ENCODE measurements at regions not wholly inside any gene's neighbourhood (a gene's known extent, or its start where the extent isn't known, plus 50 kb on each side); places are given as distances from the start of the nearest gene placed in this dataset.

DNA sequence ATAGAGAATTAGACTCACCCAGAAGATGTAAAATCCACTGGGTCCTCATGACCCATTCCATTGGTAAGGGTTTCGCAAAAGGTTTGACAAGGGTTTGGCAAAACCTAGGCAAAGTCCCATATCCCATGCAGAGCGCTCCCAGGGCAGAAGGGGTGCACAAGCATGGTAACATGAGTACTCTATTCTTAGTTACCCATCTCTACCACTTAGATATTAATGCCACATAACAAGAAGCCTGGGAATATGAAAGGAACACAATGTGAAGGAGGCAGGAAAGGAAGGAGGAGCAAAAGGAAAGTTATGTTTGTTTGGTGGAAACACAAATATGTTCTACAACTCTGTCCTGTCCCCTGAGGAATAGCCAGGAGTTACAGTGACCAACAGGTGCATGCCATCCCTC, 163.1 kb downstream of the FAXC start:
- Histone ChIP-seq H3K4me3 (ENCODE audit: low read depth in 1 of 2, low read length in 2 of 2) (no peak overlapping the region), H3K79me2 (ENCODE audit: insufficient read depth, low read length) (no peaks in the 10 kb centered on the region), H3K27me3 (ENCODE audit: insufficient read depth, low read length, poor library complexity) (no peaks in the 10 kb centered on the region), H3K9me3 (ENCODE audit: insufficient read depth, low read length, severe bottlenecking) (no peaks in the 10 kb centered on the region), H3K36me3 (ENCODE audit: insufficient read depth, low read length) (no peaks in the 10 kb centered on the region), H4K20me1 (ENCODE audit: insufficient read depth, low read length) (no peaks in the 10 kb centered on the region), H3K27ac (ENCODE audit: low read length) (no peak overlapping the region), H3K4me1 (ENCODE audit: insufficient read depth, low read length) (no peaks in the 10 kb centered on the region), H2AFZ (ENCODE audit: low read depth, low read length) (no peak overlapping the region), H3K4me2 (ENCODE audit: insufficient read depth, low read length) (no peak overlapping the region), H3K9ac (ENCODE audit: low read depth, low read length) (no peak overlapping the region)
- ATAC-seq (ENCODE audit: insufficient read depth, low read depth) (no peak), DNase-seq (no peak)
- no peak for TF ChIP-seq EZH2 (IDR thresholded peaks at IDR 0.05; ENCODE audit: borderline replicate concordance, low read depth, low read length, severe bottlenecking)
- TF ChIP-seq, protein P1, sequence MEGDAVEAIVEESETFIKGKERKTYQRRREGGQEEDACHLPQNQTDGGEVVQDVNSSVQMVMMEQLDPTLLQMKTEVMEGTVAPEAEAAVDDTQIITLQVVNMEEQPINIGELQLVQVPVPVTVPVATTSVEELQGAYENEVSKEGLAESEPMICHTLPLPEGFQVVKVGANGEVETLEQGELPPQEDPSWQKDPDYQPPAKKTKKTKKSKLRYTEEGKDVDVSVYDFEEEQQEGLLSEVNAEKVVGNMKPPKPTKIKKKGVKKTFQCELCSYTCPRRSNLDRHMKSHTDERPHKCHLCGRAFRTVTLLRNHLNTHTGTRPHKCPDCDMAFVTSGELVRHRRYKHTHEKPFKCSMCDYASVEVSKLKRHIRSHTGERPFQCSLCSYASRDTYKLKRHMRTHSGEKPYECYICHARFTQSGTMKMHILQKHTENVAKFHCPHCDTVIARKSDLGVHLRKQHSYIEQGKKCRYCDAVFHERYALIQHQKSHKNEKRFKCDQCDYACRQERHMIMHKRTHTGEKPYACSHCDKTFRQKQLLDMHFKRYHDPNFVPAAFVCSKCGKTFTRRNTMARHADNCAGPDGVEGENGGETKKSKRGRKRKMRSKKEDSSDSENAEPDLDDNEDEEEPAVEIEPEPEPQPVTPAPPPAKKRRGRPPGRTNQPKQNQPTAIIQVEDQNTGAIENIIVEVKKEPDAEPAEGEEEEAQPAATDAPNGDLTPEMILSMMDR (IDR thresholded peaks at IDR 0.05; ENCODE audit: borderline replicate concordance, extremely low read depth, low read length, poor library complexity, severe bottlenecking): no peak

DNA sequence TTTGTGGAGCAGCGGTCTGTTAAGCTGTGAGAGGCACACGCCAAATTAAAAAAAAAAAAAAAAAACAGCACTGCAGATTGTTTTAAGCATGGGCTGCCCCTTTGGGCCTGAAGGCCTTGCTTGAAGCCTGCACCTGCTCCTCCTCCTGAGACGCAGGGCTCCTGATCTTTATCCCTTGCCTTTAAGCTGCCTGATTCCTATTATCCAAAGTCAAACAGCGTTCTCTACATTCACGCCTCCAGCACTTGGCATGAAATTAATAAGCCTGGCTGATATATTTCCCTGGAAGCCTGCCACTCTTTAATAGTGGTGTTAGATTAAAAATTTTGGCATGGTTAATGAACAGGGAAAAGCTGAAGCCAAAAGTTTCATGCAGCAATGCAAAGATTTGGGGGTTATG, 163.9 kb downstream of the FAXC start:
- no peaks in the 10 kb centered on the region for H3K4me1 ChIP-seq (ENCODE audit: insufficient read depth, low read length)
- H3K27ac ChIP-seq (ENCODE audit: low read length): no peak overlapping the region
- H3K4me2 ChIP-seq (ENCODE audit: insufficient read depth, low read length): no peak overlapping the region
- H3K9ac ChIP-seq (ENCODE audit: low read depth, low read length): no peak overlapping the region
- no peak overlapping the region for H2AFZ ChIP-seq (ENCODE audit: low read depth, low read length)
- no peaks in the 10 kb centered on the region for H3K79me2 ChIP-seq (ENCODE audit: insufficient read depth, low read length)
- no peak for DNase-seq
- no peak for TF ChIP-seq EZH2 (IDR thresholded peaks at IDR 0.05; ENCODE audit: borderline replicate concordance, low read depth, low read length, severe bottlenecking)
- TF ChIP-seq, protein P1 (IDR thresholded peaks at IDR 0.05; ENCODE audit: borderline replicate concordance, extremely low read depth, low read length, poor library complexity, severe bottlenecking): no peak
- no peak for ATAC-seq (ENCODE audit: insufficient read depth, low read depth)
- no peak overlapping the region for H3K4me3 ChIP-seq (ENCODE audit: low read depth in 1 of 2, low read length in 2 of 2)
- no peaks in the 10 kb centered on the region for H3K36me3 ChIP-seq (ENCODE audit: insufficient read depth, low read length)
- no peaks in the 10 kb centered on the region for H3K27me3 ChIP-seq (ENCODE audit: insufficient read depth, low read length, poor library complexity)
- peaks cover 2% of the 10 kb centered on the region for H3K9me3 ChIP-seq (ENCODE audit: insufficient read depth, low read length, severe bottlenecking)
- H4K20me1 ChIP-seq (ENCODE audit: insufficient read depth, low read length): no peaks in the 10 kb centered on the region

DNA sequence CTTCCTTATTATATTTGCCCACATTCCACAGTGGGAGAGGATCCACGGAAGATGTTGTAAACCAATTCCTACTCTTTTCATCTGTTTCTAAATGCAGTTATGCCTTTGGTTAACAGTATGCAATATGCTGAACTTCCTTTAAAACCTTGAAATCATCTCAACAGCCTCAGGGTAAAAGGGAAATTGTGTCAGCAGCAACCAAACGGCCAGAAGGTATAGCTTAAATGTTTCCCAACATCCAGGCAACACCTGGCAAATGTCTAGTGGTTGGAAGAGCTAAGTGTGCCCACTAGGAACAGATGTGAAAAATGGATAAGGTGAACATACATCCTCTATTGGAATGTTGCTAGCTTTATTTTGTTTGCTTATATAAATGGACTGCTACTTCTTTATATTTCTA, 164.8 kb downstream of the FAXC start:
- DNase-seq (no peak), ATAC-seq (ENCODE audit: insufficient read depth, low read depth) (no peak)
- no peak for TF ChIP-seq EZH2 (IDR thresholded peaks at IDR 0.05; ENCODE audit: borderline replicate concordance, low read depth, low read length, severe bottlenecking)
- TF ChIP-seq, protein P1 (IDR thresholded peaks at IDR 0.05; ENCODE audit: borderline replicate concordance, extremely low read depth, low read length, poor library complexity, severe bottlenecking): no peak
- no peak overlapping the region for H2AFZ ChIP-seq (ENCODE audit: low read depth, low read length)
- no peak overlapping the region for H3K4me2 ChIP-seq (ENCODE audit: insufficient read depth, low read length)
- H3K36me3 ChIP-seq (ENCODE audit: insufficient read depth, low read length): no peaks in the 10 kb centered on the region
- H3K9ac ChIP-seq (ENCODE audit: low read depth, low read length): no peak overlapping the region
- H3K4me1 ChIP-seq (ENCODE audit: insufficient read depth, low read length): no peaks in the 10 kb centered on the region
- peaks cover 7% of the 10 kb centered on the region for H3K9me3 ChIP-seq (ENCODE audit: insufficient read depth, low read length, severe bottlenecking)
- no peaks in the 10 kb centered on the region for H3K79me2 ChIP-seq (ENCODE audit: insufficient read depth, low read length)
- H4K20me1 ChIP-seq (ENCODE audit: insufficient read depth, low read length): no peaks in the 10 kb centered on the region
- H3K4me3 ChIP-seq (ENCODE audit: low read depth in 1 of 2, low read length in 2 of 2): no peak overlapping the region
- no peaks in the 10 kb centered on the region for H3K27me3 ChIP-seq (ENCODE audit: insufficient read depth, low read length, poor library complexity)
- no peak overlapping the region for H3K27ac ChIP-seq (ENCODE audit: low read length)

DNA sequence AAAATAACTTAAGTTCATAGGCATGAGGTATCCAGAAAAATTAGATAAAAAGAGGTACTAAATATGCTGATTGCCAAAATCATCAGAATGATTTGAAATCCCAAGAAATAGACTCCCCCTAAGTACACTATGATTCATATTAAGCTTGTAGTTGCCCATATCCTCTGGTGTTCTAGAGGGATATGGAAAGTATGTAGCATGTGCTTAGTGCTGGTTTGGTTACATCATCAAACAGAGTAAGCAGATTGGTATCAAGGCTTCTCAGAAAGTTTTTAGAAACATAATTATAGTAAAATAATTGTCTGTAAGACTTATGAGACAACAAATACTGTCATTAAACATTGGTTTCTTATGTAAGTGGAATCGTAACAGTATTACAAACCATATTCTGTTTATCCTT, 166.4 kb downstream of the FAXC start:
- Histone ChIP-seq H3K4me3 (ENCODE audit: low read depth in 1 of 2, low read length in 2 of 2) (no peak overlapping the region), H3K9me3 (ENCODE audit: insufficient read depth, low read length, severe bottlenecking) (peaks cover 7% of the 10 kb centered on the region), H3K27ac (ENCODE audit: low read length) (no peak overlapping the region), H3K27me3 (ENCODE audit: insufficient read depth, low read length, poor library complexity) (no peaks in the 10 kb centered on the region), H3K4me2 (ENCODE audit: insufficient read depth, low read length) (no peak overlapping the region), H3K9ac (ENCODE audit: low read depth, low read length) (no peak overlapping the region), H4K20me1 (ENCODE audit: insufficient read depth, low read length) (no peaks in the 10 kb centered on the region), H3K79me2 (ENCODE audit: insufficient read depth, low read length) (no peaks in the 10 kb centered on the region), H3K4me1 (ENCODE audit: insufficient read depth, low read length) (no peaks in the 10 kb centered on the region), H2AFZ (ENCODE audit: low read depth, low read length) (no peak overlapping the region), H3K36me3 (ENCODE audit: insufficient read depth, low read length) (no peaks in the 10 kb centered on the region)
- ATAC-seq (ENCODE audit: insufficient read depth, low read depth) (no peak), DNase-seq (no peak)
- TF ChIP-seq, protein P1 (IDR thresholded peaks at IDR 0.05; ENCODE audit: borderline replicate concordance, extremely low read depth, low read length, poor library complexity, severe bottlenecking): no peak
- no peak for TF ChIP-seq EZH2 (IDR thresholded peaks at IDR 0.05; ENCODE audit: borderline replicate concordance, low read depth, low read length, severe bottlenecking)
